GM19455 (cell line): ENCODE measurements at regions not wholly inside any gene's neighbourhood (a gene's known extent, or its start where the extent isn't known, plus 50 kb on each side); places are given as distances from the start of the nearest gene placed in this dataset.
"Not testable (repeated sequence)": the region's sequence is repeated elsewhere in the genome, so short reads cannot be mapped to it uniquely, and the experiment has no call there.

ENCODE experiments used
- ATAC-seq: cut with Tn5 transposase; IDR thresholded peaks from one replicate; pipeline ENCODE4 v1.9.1; 2021; ENCODE audit not compliant: unreplicated experiment

- no peak for ATAC-seq
Measured at GRCh38 chr7:85897967-85898366, 711.1 kb upstream of the SEMA3D start.

DNA sequence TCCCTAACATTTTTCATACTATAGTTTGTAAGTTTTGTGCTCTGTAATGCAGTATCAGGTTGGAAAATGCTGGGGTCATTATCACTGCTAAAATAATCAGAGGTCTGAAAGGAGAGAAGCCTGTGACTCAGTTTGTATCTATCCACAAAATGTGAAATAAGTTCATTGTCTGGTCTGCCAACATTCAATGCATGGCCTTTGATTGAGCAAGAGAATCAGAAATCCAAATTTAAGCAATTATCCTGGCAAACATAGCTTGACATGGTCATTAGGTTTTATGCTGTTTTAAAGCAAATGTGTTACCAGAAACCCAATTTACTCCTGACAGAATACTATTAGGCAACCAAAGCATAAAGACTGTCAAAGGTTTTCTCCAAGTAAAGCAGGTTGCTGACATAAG lies 709.7 kb upstream of the SEMA3D start:
- ATAC-seq, result no peak

GRCh38 chr7:85895835-85896234 lies 709.0 kb upstream of the SEMA3D start:
- ATAC-seq, result no peak

DNA sequence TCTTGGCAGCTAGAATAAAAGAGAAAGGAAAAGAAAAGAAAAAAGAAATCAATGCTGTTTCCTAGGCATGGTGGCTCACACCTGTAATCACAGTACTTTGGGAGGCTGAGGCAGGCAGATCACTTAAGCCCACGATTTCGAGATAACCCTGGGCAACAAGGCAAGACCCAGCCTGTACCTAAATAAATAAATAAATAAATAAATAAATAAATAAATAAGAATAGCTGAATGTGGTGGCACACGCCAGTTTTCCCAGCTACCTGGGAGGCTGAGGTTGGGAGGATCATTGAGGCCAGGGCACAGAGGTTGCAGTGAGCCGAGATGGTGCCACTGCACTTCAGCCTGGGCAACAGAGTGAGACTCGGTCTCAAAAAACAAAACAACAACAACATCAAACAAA lies 705.0 kb upstream of the SEMA3D start:
- ATAC-seq, result not testable (repeated sequence)

DNA sequence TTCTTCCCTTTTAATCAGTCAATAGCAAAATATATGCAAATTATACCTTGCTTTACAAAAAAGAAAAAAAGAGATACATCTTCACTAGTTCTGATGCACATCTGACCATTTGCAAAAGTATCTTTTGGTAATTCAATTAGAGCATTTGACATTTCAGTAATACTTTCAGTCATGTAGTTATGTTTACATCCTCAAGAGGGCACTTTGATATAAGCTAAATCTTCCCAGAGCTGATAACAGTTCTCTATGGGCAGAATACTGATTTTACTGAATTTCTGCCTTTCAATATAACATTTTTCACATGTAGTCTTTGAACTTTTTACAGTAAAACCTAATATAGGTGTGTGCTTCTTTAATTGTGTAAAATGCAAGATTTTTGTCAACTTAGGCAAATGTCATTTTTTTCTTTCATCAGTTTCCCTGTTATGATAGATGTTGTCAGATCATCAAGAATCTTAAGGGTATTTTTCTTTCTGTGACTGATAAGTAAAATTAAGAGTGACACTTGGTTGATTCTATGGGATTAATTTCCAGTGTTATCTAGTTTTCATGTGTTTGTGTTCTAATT lies 703.5 kb upstream of the SEMA3D start:
- ATAC-seq, result no peak

DNA sequence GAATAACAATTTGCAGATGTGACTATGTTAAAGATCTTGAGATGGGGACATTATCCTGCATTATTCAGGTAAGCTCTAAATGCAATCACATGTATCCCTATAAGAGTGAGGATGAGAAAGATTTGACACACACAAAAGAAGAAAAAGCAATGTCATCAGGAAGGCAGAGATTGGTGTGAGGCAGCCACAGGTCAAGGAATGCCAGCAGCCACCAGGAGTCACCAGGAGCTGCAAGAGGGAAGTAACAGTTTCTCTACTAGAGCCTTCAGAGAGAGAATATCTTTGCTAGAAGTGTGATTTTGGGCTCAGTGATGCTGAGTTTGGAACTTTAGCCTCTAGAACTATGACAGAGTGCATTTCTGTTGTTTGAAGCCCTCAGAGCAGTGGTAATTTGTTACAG lies 700.3 kb upstream of the SEMA3D start:
- ATAC-seq, result no peak

DNA sequence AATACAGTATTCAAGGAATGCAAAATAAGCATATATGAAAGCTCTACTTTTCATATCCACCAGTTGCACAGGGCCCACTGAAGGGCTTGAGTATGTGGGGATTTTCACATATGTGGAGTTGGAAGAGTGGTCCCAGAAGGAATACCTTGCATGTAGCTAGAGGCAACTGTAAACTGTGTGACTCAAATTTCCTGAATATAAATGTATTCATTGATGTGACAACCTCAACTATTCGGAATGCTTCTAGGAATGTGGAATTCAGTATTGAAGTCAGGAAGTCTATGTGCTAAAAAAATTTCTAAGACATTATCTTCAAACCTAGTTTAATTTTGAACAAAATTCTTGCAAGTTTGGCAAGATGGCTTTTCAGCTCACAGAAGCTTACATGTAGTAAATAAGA lies 695.5 kb upstream of the SEMA3D start:
- ATAC-seq, result no peak

DNA sequence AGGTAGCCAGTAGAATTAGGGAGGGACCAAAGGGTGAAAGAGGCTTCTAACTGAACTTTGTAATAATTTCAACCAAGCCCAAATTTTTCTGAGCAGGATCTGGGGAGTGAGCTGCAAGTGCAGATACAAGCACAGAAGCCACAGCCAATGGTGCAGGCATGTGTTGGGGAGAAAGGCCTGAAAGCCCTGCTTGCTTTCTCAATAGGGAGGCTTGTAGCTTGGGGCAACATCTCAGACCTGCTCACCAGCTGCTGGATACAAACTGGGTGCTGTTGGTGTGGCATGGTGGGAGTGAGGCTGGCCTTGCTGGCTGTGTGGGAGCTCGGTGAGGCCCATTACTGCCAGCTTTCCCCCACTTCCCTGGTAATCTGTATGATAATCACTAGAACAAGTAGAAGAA lies 688.5 kb upstream of the SEMA3D start:
- no peak for ATAC-seq

DNA sequence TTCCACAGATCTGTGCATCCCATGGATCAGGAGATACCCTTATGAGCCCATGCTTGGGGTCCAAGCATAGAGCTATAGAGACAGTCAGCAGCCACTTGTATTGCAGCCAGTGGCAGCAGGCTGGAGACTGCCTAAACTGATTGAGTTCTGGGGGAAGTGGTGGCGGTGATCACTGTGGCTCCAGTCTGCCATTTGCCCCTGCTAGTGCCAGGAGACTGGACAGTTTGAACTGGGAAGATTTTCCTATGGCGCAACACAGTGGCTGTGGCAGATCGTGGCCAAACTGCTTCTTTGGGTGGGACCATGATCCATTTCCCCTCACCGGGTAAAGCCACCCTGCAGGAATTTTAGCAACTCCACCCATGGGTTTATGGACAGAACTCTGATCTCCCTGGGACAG lies 679.7 kb upstream of the SEMA3D start:
- no peak for ATAC-seq

- ATAC-seq, result no peak
Measured at GRCh38 chr7:85851571-85852193, 664.8 kb upstream of the SEMA3D start.

GRCh38 chr7:85850381-85850780 lies 663.5 kb upstream of the SEMA3D start:
- no peak for ATAC-seq

GRCh38 chr7:85840554-85840953 lies 653.7 kb upstream of the SEMA3D start:
- ATAC-seq, result no peak

- ATAC-seq, result no peak
Measured at GRCh38 chr7:85833066-85833465, 646.2 kb upstream of the SEMA3D start.

DNA sequence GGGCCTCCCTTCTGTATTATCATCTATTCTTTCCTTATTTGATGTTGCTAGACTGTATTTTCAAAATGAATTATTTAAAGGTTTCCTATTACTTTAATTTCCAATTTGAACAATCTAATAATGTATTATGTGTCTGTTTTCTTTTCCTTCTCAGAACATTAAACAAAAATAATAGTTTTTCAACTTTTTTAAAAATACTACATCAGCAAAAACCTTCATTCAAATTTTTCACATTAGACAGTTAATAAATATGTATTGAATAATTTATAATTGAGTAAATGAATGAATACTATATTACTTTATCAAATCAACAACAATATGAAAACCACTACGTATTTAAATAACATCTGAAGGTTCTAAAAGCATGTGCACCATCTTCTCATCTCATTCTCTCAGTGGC lies 644.1 kb upstream of the SEMA3D start:
- no peak for ATAC-seq

DNA sequence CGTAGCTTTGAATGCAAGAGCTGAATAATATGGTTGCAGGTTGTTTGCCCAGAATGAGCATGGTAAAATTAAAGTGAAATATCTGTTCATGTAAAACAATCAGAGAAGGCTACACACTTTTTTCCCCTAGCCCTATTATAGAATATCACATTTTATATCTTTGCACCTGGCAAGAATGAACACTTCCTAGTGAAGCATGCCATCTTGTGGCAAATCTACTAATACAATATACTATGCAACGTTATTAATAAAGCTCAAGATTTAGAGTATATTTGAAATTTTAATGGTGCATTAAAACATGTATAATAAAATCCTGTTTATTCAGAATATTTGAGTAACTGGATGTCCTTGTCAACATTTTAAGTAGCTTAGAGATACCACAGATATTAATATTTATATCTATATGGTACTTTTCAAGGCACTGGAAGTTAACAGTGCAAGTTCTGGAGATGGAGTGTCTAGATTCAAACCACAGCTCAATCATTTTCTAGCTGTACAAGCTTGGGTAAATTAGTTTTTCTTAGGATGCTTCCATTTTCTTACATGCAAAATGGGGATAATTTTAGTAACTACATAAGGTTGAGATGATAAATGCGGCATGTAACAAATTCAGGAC lies 643.1 kb upstream of the SEMA3D start:
- no peak for ATAC-seq

DNA sequence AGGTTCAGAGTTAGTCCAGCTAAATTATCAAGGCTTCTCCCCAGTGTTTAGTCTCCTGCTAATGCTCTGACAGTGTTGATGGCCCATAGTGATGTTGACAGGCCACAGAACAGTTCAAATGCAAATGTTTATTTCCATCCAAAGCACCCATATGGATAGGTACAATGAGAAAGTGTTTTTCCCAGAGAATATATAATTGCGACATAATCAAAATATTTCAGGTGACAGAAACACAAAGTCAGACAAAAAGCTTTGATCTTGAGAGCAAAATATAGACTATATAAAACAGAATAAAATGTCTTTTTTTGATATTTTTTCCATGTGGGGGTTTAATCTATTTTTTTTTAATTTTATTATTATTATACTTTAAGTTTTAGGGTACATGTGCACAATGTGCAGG lies 642.3 kb upstream of the SEMA3D start:
- no peak for ATAC-seq

- ATAC-seq, result no peak
Measured at GRCh38 chr7:85828614-85829013, 641.8 kb upstream of the SEMA3D start.

DNA sequence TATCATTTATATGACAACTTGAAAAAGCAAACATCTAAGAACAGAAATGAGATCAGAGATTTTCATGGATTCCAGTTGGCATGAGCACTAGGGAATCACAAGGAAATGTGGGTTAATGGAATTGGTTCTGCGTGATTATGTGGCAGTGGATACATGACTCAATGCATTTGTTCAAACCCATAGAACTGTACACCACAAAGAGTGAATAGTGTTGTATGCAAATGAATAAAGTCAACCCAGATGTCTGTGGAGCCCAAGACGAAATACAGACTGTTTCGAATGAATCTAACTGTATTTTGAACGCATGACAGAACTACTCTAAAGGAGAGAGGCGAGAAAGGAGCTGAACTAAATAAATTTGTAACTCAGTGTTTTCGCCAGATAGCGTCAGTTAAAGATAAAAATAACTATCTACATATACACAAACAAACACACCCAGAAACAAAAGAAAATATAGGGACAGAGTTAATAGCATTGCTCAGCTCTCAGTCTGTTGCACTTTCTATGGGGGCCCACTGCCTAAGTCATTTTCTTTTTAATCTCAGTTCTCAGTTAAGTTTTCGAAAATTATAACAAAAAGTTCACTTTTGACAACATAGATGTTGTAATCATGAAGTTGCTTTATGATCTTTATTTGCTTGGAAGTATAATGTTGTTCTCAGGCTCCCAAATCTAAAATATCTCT lies 636.7 kb upstream of the SEMA3D start:
- ATAC-seq, result no peak

GRCh38 chr7:85821926-85822325 lies 635.1 kb upstream of the SEMA3D start:
- ATAC-seq, result no peak

DNA sequence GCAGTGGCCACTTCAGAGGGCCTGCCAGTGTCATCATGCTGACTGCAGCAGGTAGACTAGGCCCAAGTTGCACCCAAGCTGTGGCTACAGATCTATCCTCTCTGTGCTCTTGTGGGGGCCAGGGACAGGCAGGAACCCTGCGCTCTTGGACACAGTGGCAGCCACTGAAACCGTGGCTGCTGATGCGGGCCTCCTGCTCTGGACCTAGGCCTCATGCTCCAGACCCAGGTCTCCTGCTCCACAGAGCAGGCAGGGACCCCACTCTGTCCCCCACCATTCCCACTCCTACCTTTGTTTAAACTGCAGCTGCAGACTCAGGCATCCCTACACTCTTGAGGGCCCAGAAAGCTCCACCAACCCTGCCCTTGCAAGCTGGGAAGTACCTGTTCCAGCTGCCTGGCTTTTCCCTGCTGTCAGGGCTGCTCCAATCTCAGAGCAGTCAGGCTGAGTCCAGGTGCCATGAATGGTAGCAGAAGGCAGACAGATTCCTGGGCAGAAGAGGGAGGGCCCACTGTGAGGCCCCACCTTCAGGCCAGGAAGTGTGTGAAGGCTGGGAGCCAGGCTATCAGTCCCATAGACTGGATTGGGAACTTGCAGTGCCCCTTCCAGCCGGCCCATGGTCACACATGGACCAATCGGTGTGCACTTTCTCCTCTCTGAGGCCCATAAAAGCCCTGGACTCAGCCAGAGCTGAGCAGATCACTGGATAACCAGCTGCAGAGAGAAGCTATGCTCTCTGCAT lies 634.0 kb upstream of the SEMA3D start:
- no peak for ATAC-seq

GRCh38 chr7:85815526-85815925 lies 628.7 kb upstream of the SEMA3D start:
- no peak for ATAC-seq

- no peak for ATAC-seq
Measured at GRCh38 chr7:85806321-85806720, 619.5 kb upstream of the SEMA3D start.
